K562 (cell line): ENCODE measurements at regions not wholly inside any gene's neighbourhood (a gene's known extent, or its start where the extent isn't known, plus 50 kb on each side); places are given as distances from the start of the nearest gene placed in this dataset.

Source experiments
- ATAC-seq: fragments of 200-7000 bp; cut with Tn5 transposase; 3 replicates; pipeline ENCODE4 v1.9.1; 2020; ENCODE audit warnings: moderate library complexity
- BruUV-seq: library from RNA; stranded (reverse); fragments of 400-500 nt; replicated peaks from 2 replicates; lab custom pipeline; 2021; lab: Mats Ljungman, UMichigan
- CTCF ChIA-PET: fragments of 300-600 bp; formaldehyde crosslinking; extraction: SDS; loops from one replicate; lab custom pipeline; 2021; ENCODE audit warnings: low intra/inter-chr PET ratio; lab: Yijun Ruan, JAX
- POLR2A ChIA-PET: fragments of 300-600, 350-650 bp; sonication (Branson Sonifier 250); formaldehyde crosslinking; extraction: SDS; loops from one replicate; lab custom pipeline; 2021; ENCODE audit warnings: antibody characterized with exemption, inconsistent platforms; lab: Yijun Ruan, JAX
- DNase-seq, 4 experiments: peaks; one replicate each; pipeline versions ENCODE4 v3.0.0 to v3.0.0-alpha.2; 2011 to 2018; ENCODE audit warnings: low spot score in 3 of 4, mixed read lengths in 3 of 4; ENCODE audit errors: extremely low read depth in 1 of 4
- FAIRE-seq: peaks from 2 replicates; lab custom pipeline; 2011; peaks lifted over from hg19 to GRCh38; lab: Jason Lieb, UNC
- H2AFZ ChIP-seq: 2 replicates; pipeline ENCODE4 v1.6.0; 2011; ENCODE audit warnings: low read depth, low read length, control low read depth, inconsistent platforms
- H3K27ac ChIP-seq: fragments of 200-600 bp; 3 replicates; pipeline ENCODE4 v1.8.0; 2011; ENCODE audit warnings: low read depth, mild to moderate bottlenecking, control low read depth, inconsistent platforms, low read length, moderate library complexity, mixed read lengths; ENCODE audit errors: extremely low read depth
- H3K27me3 ChIP-seq, 2 experiments: fragments of 300-600 bp in 1 of 2; 2 replicates in 1 of 2; 3 replicates in 1 of 2; pipeline versions ENCODE4 v1.6.0 to v1.8.0; 2011; ENCODE audit warnings: inconsistent platforms in 2 of 2, low read length in 2 of 2, mild to moderate bottlenecking in 1 of 2, mixed read lengths in 1 of 2, moderate library complexity in 1 of 2; ENCODE audit not compliant: control insufficient read depth in 2 of 2, insufficient read depth in 2 of 2
- H3K36me3 ChIP-seq: fragments of 300-600 bp; 3 replicates; pipeline ENCODE4 v1.8.0; 2011; ENCODE audit warnings: mild to moderate bottlenecking, low read length, inconsistent platforms; ENCODE audit not compliant: control insufficient read depth, insufficient read depth
- H3K4me1 ChIP-seq, 2 experiments: fragments of 200-600 bp in 1 of 2; replicated peaks in 1 of 2; 2 replicates in 1 of 2; 3 replicates in 1 of 2; pipeline versions ENCODE4 v1.5.1 to v1.8.0; 2011; ENCODE audit warnings: inconsistent platforms in 2 of 2, low read length in 2 of 2, mild to moderate bottlenecking in 1 of 2, mixed read lengths in 1 of 2, moderate library complexity in 1 of 2; ENCODE audit not compliant: control insufficient read depth in 2 of 2, insufficient read depth in 2 of 2
- H3K4me2 ChIP-seq: 2 replicates; pipeline ENCODE4 v1.6.1; 2011; ENCODE audit warnings: low read length, control low read depth, inconsistent platforms, mixed read lengths; ENCODE audit not compliant: insufficient read depth
- H3K4me3 ChIP-seq: fragments of 200-600 bp; sonication (generic), shearing (Covaris generic); 2 replicates; pipeline ENCODE4 v1.5.1; 2016; ENCODE audit warnings: control low read depth, inconsistent platforms
- H3K79me2 ChIP-seq: fragments of 200-600 bp; 3 replicates; pipeline ENCODE4 v1.8.0; 2011; ENCODE audit warnings: low read length, inconsistent platforms; ENCODE audit not compliant: control insufficient read depth, insufficient read depth
- H3K9ac ChIP-seq, 2 experiments: 2 replicates each; pipeline versions ENCODE4 v1.6.0 to v1.6.1; 2011; ENCODE audit warnings: low read depth in 2 of 2, low read length in 2 of 2, control low read depth in 1 of 2, inconsistent platforms in 1 of 2, mild to moderate bottlenecking in 1 of 2, mixed read lengths in 1 of 2; ENCODE audit not compliant: insufficient read depth in 1 of 2
- H3K9me1 ChIP-seq: one replicate; pipeline ENCODE4 v1.6.0; 2011; ENCODE audit warnings: inconsistent platforms, mild to moderate bottlenecking, low read length, moderate library complexity; ENCODE audit not compliant: control insufficient read depth, insufficient read depth
- H3K9me3 ChIP-seq: replicated peaks from 2 replicates; pipeline ENCODE4 v1.5.1; 2011; ENCODE audit warnings: low read depth, low read length, inconsistent platforms; ENCODE audit not compliant: control insufficient read depth, insufficient read depth
- H4K20me1 ChIP-seq: replicated peaks from 2 replicates; pipeline ENCODE4 v1.6.1; 2011; ENCODE audit warnings: low read length, inconsistent platforms, mixed read lengths; ENCODE audit not compliant: control insufficient read depth, insufficient read depth
- ETS2 ChIP-seq: IDR thresholded peaks from 2 replicates; pipeline ENCODE4 v1.6.1; 2016; ENCODE audit warnings: borderline replicate concordance, missing genetic modification characterization, mild to moderate bottlenecking, moderate library complexity, missing compliant biosample characterization; ENCODE audit not compliant: poor library complexity, severe bottlenecking
- HDAC3 ChIP-seq: fragments of 450-650 bp; IDR thresholded peaks from 2 replicates; pipeline ENCODE4 v1.6.1; 2018; ENCODE audit warnings: borderline replicate concordance, mild to moderate bottlenecking, moderate library complexity; ENCODE audit not compliant: partially characterized antibody
- TRIM24 ChIP-seq, 2 experiments: fragments of 450-650 bp; IDR thresholded peaks; 2 replicates each; pipeline ENCODE4 v1.6.1; 2016
- ZMIZ1 ChIP-seq, 2 experiments: fragments of 150-350 bp in 1 of 2; IDR thresholded peaks; 2 replicates each; pipeline ENCODE4 v1.6.1; 2012 to 2016; ENCODE audit warnings: low read depth in 2 of 2, low read length in 2 of 2, mild to moderate bottlenecking in 1 of 2, moderate library complexity in 1 of 2
- ZNF41 ChIP-seq: fragments of 250-450 bp; sonication (Bioruptor Pico); conservative IDR thresholded peaks from 2 replicates; pipeline ENCODE4 v1.4.0; 2020; ENCODE audit warnings: mild to moderate bottlenecking
- ZNF668 ChIP-seq: fragments of 250-450 bp; sonication (Bioruptor Pico); IDR thresholded peaks from 2 replicates; pipeline ENCODE4 v1.8.0; 2022; ENCODE audit warnings: mild to moderate bottlenecking, inconsistent platforms
- WGBS: fragments of 100-300 bp; shearing (Covaris generic); methylation state at CpG from one replicate; pipeline ENCODE4 v1.1.6; 2016; ENCODE audit warnings: low coverage, mixed read lengths; ENCODE audit not compliant: insufficient coverage; ENCODE audit errors: missing lambda C conversion rate; 5-methylcytosine and 5-hydroxymethylcytosine counted together
- in situ Hi-C: fragments of 300-500 bp; cut with MboI; formaldehyde crosslinking; loops from 4 replicates; pipeline ENCODE4 v1.15.0; 2018; ENCODE audit warnings: inconsistent platforms, mixed read lengths
- intact Hi-C: fragments of 100-400 bp; cut with micrococcal nuclease; formaldehyde crosslinking; loops from 2 replicates; pipeline ENCODE4 v1.14.2; 2022
- TF ChIP-seq, protein P1 (sequence below): fragments of 450-650 bp; formaldehyde crosslinking; IDR thresholded peaks from 2 replicates; pipeline ENCODE4 v1.4.0; 2020; ENCODE audit warnings: mild to moderate bottlenecking, moderate library complexity

GRCh38 chr11:91956711-91957110 is 267.9 kb upstream of the FAT3 start:
- intact Hi-C loops = no loop called here
- H3K4me3 ChIP-seq = no peak overlapping the region
- no peaks in the 10 kb centered on the region for H3K36me3 ChIP-seq
- DNase-seq (no peak), ATAC-seq (no peak), FAIRE-seq (no peak)
- H3K79me2 ChIP-seq = no peaks in the 10 kb centered on the region
- in situ Hi-C loops = no loop called here
- CTCF ChIA-PET = no interaction called here
- H4K20me1 ChIP-seq = no peaks in the 10 kb centered on the region
- H3K9me1 ChIP-seq = no peaks in the 10 kb centered on the region
- no TSS peak for BruUV-seq
- no peak overlapping the region for H2AFZ ChIP-seq
- TF ChIP-seq, protein P1, sequence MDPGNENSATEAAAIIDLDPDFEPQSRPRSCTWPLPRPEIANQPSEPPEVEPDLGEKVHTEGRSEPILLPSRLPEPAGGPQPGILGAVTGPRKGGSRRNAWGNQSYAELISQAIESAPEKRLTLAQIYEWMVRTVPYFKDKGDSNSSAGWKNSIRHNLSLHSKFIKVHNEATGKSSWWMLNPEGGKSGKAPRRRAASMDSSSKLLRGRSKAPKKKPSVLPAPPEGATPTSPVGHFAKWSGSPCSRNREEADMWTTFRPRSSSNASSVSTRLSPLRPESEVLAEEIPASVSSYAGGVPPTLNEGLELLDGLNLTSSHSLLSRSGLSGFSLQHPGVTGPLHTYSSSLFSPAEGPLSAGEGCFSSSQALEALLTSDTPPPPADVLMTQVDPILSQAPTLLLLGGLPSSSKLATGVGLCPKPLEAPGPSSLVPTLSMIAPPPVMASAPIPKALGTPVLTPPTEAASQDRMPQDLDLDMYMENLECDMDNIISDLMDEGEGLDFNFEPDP (CRISPR knock-in tag) = no peak
- no peak for TF ChIP-seq TRIM24 (IDR thresholded peaks at IDR 0.05)
- no peak for TF ChIP-seq ZNF41 (CRISPR knock-in tag)
- no peak for TF ChIP-seq ZNF668 (CRISPR knock-in tag)
- TF ChIP-seq HDAC3 = no peak
- TF ChIP-seq ZMIZ1 (IDR thresholded peaks at IDR 0.05; ENCODE audit: low read depth in 2 of 2, low read length in 2 of 2) = no peak
- no peak for TF ChIP-seq ETS2 (tag)
- H3K9me3 ChIP-seq = peaks cover 2% of the 10 kb centered on the region
- H3K9ac ChIP-seq = no peak overlapping the region
- no peak overlapping the region for H3K27ac ChIP-seq
- POLR2A ChIA-PET = no interaction called here
- H3K4me2 ChIP-seq = no peak overlapping the region
- no peaks in the 10 kb centered on the region; a peak in 1 of 5 replicates for H3K4me1 ChIP-seq
- WGBS = 13% methylated on average over 1 of the region's 1 CpG
- H3K27me3 ChIP-seq = no peaks in the 10 kb centered on the region
